HG03565 (cell line): ENCODE measurements at regions not wholly inside any gene's neighbourhood (a gene's known extent, or its start where the extent isn't known, plus 50 kb on each side); places are given as distances from the start of the nearest gene placed in this dataset.
A peak's percentile ranks its signal among the peaks of the same experiment; 100 is the strongest.
"Not testable (repeated sequence)": the region's sequence is repeated elsewhere in the genome, so short reads cannot be mapped to it uniquely, and the experiment has no call there.

ENCODE experiments used
- ATAC-seq: cut with Tn5 transposase; IDR thresholded peaks from one replicate; pipeline ENCODE4 v1.9.1; 2021; ENCODE audit warnings: mild to moderate bottlenecking, moderate library complexity; ENCODE audit not compliant: unreplicated experiment

- ATAC-seq, result no peak
Observed at GRCh38 chr13:59269476-59269875, 894.3 kb downstream of the DIAPH3 start.

- no peak for ATAC-seq
Observed at GRCh38 chr13:59270327-59270726, 893.4 kb downstream of the DIAPH3 start.

- peak; percentile 70 for ATAC-seq
Observed at GRCh38 chr13:59274958-59275727, 888.6 kb downstream of the DIAPH3 start.

- no peak for ATAC-seq
Observed at GRCh38 chr13:59276436-59276835, 887.3 kb downstream of the DIAPH3 start.

- ATAC-seq, result no peak
Observed at GRCh38 chr13:59277106-59277505, 886.6 kb downstream of the DIAPH3 start.

- no peak for ATAC-seq
Observed at GRCh38 chr13:59279028-59279427, 884.7 kb downstream of the DIAPH3 start.

GRCh38 chr13:59279576-59279975, 884.2 kb downstream of the DIAPH3 start:
- no peak for ATAC-seq

GRCh38 chr13:59280297-59280696, 883.4 kb downstream of the DIAPH3 start:
- ATAC-seq, result no peak

GRCh38 chr13:59281453-59281852, 882.3 kb downstream of the DIAPH3 start:
- ATAC-seq, result no peak

- not testable (repeated sequence) for ATAC-seq
Observed at GRCh38 chr13:59292240-59292639, 871.5 kb downstream of the DIAPH3 start.

GRCh38 chr13:59299584-59299983, 864.1 kb downstream of the DIAPH3 start:
- ATAC-seq, result no peak

- no peak for ATAC-seq
Observed at GRCh38 chr13:59300355-59301173, 863.2 kb downstream of the DIAPH3 start.

- ATAC-seq, result no peak
Observed at GRCh38 chr13:59301174-59301567, 862.6 kb downstream of the DIAPH3 start.

GRCh38 chr13:59303433-59303832, 860.3 kb downstream of the DIAPH3 start:
- ATAC-seq, result no peak

GRCh38 chr13:59304596-59304995, 859.1 kb downstream of the DIAPH3 start:
- no peak for ATAC-seq

GRCh38 chr13:59305896-59306295, 857.8 kb downstream of the DIAPH3 start:
- no peak for ATAC-seq

GRCh38 chr13:59312776-59313175, 851.0 kb downstream of the DIAPH3 start:
- no peak for ATAC-seq

- ATAC-seq, result no peak
Observed at GRCh38 chr13:59318320-59318930, 845.3 kb downstream of the DIAPH3 start.

- ATAC-seq, result no peak
Observed at GRCh38 chr13:59319276-59319675, 844.5 kb downstream of the DIAPH3 start.

GRCh38 chr13:59320021-59320420, 843.7 kb downstream of the DIAPH3 start:
- no peak for ATAC-seq

GRCh38 chr13:59324401-59324800, 839.3 kb downstream of the DIAPH3 start:
- ATAC-seq, result not testable (repeated sequence)

- ATAC-seq, result no peak
Observed at GRCh38 chr13:59326717-59327116, 837.0 kb downstream of the DIAPH3 start.
